GM20000 (cell line): ENCODE measurements at regions not wholly inside any gene's neighbourhood (a gene's known extent, or its start where the extent isn't known, plus 50 kb on each side); places are given as distances from the start of the nearest gene placed in this dataset.

Experiments used
- DNase-seq: peaks from one replicate; pipeline ENCODE4 v3.0.0; 2012; ENCODE audit warnings: low spot score
- TF ChIP-seq, protein P1 (sequence below): IDR thresholded peaks from 2 replicates; pipeline ENCODE4 v1.5.1; 2012; ENCODE audit warnings: mild to moderate bottlenecking, control low read depth; ENCODE audit errors: extremely low read depth, missing control alignments

DNA sequence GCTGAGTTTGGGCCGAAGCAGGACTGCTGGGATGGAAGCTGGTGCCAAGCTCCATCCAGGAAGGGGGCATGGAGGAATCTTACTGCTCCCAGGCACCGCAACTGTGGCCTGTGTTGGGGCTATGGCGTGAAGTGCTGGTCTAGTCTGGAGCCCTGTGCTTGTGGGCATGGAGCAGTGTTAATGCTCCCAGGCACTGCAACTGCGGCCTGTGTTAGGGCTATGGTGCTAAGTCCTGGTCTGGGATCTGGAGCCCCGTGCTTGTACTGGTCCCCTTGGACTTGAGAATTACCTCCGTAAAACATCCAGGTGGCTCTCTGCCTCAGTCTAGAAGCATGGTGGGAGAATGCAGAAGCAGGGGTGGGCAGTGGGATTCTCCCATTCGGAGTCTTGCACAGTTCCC, 1379.4 kb upstream of the ACVR2A start:
- DNase-seq, result no peak
- TF ChIP-seq, protein P1, sequence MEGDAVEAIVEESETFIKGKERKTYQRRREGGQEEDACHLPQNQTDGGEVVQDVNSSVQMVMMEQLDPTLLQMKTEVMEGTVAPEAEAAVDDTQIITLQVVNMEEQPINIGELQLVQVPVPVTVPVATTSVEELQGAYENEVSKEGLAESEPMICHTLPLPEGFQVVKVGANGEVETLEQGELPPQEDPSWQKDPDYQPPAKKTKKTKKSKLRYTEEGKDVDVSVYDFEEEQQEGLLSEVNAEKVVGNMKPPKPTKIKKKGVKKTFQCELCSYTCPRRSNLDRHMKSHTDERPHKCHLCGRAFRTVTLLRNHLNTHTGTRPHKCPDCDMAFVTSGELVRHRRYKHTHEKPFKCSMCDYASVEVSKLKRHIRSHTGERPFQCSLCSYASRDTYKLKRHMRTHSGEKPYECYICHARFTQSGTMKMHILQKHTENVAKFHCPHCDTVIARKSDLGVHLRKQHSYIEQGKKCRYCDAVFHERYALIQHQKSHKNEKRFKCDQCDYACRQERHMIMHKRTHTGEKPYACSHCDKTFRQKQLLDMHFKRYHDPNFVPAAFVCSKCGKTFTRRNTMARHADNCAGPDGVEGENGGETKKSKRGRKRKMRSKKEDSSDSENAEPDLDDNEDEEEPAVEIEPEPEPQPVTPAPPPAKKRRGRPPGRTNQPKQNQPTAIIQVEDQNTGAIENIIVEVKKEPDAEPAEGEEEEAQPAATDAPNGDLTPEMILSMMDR, result no peak

DNA sequence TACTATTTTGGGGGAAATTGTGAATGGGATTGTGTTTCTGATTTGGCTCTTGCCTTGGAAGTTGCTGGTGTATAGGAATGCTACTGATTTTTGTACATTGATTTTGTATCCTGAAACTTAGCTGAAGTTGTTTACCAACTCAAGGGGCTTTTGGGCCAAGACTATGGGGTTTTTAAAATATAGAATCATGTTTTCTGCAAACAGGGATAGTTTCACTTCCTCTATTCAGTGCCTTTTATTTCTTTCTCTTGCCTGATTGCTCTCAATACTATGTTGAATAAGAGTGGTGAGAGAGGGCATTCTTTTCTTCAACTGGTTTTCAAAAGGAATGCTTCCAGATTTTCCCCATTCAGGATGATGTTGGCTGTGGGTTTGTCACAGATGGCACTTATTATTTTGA, 1383.8 kb upstream of the ACVR2A start:
- TF ChIP-seq, protein P1, result no peak

DNA sequence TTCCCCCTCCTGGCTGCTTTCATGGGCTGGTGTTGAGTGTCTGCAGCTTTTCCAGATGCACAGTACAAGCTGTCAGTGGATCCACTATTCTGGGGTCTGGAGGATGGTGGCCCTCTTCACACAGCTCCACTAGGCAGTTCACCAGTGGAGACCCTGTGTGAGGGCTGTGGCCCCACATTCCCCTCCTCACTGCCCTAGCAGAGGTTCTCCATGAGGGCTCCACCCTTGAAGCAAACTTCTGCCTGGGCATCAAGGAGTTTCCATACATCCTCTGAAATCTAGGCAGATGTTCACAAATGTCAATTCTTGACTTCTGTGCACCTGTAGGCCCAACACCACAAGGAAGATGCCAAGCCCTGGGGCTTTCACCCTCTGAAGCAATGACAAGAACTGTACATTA, 1386.2 kb upstream of the ACVR2A start:
- TF ChIP-seq, protein P1, result no peak

More for the DNA sequence above, 1383.8 kb upstream of the ACVR2A start:
- no peak for DNase-seq

DNA sequence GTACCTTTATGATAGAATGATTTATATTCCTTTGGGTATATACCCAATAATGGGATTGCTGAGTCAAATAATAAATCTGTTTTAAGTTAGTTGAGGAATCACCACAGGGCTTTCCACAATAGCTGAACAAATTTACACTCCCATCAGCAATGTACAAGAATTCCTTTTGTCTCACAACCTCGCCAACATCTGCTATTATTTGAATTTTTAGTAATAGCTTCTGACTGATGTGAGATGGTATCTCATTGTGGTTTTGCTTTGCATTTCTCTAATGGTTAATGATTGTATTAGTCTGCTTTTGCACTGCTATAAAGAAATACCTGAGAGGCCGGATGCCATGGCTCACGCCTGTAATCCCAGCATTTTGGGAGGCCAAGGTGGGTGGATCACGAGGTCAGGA, 1387.6 kb upstream of the ACVR2A start:
- DNase-seq, result no peak

More for the DNA sequence above, 1386.2 kb upstream of the ACVR2A start:
- DNase-seq, result no peak

DNA sequence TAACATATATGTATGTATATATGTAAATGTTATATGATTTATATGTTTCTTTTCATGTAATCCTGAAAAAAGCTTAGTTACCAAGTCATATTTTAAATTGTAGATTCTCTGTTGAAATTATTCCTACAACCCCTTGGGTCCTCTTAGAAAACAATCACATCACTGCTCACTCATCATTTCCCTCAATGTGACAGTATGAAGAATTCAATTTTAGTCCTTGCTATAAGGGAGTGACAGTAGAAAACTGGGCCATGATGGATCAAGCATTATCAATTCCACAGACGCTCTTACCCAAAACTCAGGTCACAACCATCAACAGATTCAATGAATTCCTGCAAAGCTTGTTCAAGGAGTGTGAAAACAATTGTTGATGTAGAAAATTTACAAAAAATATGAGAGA, 1389.5 kb upstream of the ACVR2A start:
- no peak for DNase-seq
- TF ChIP-seq, protein P1, result no peak

More for the DNA sequence above, 1387.6 kb upstream of the ACVR2A start:
- TF ChIP-seq, protein P1, result no peak

DNA sequence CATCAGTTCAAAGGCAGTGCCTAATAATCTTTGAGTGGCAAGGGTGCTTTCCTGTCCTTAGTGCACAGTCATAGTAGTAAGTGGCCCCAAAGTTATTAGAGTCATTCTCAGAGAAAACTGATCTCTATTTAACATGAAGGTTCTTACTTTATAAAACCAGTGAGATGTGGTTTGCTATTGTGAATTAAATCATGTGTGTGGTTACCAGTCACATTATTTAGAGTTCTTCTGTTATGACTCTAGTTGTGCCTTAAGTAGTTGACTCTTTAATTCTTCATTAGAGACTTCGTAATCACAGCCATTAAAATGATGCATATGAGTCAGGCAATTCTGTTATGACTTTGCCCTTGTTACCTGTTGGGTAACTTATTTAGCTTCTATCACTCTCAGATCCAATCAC, 1392.9 kb upstream of the ACVR2A start:
- no peak for DNase-seq
- TF ChIP-seq, protein P1, result no peak

DNA sequence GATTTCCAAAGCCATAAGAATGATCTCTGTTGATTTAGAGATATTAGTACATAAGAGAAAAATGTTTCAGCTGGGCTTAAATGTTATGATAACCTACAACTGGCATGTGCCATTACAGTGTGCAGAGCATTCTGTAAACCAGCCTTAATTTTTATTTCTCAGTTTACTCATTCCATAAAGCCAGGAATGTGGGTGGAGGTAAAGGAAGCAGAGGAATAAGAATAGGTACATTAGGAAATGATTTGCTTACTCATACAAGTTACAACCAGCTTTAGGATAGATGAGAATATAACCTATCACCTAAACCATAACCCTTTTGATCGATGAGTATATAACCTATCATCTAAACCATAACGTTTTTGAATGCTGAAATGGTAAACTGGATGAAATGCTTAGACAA, 1394.7 kb upstream of the ACVR2A start:
- TF ChIP-seq, protein P1, result no peak
- no peak for DNase-seq
